Retinal pigment epithelial cell (primary cell): ENCODE measurements at regions not wholly inside any gene's neighbourhood (a gene's known extent, or its start where the extent isn't known, plus 50 kb on each side); places are given as distances from the start of the nearest gene placed in this dataset.
"Not testable (repeated sequence)": the region's sequence is repeated elsewhere in the genome, so short reads cannot be mapped to it uniquely, and the experiment has no call there.

Source experiments
- DNase-seq: peaks from one replicate; pipeline ENCODE4 v3.0.0-alpha.2; 2010; ENCODE audit warnings: low read depth
- H3K4me3 ChIP-seq: 2 replicates; pipeline ENCODE4 v1.5.1; 2011; ENCODE audit warnings: mild to moderate bottlenecking, low read length, control low read depth, moderate library complexity
- CTCF ChIP-seq: conservative IDR thresholded peaks from 2 replicates; pipeline ENCODE4 v1.5.1; 2011; ENCODE audit warnings: low read depth, low read length, control low read depth, inconsistent platforms

- DNase-seq = no peak
- H3K4me3 ChIP-seq = no peak overlapping the region
Observed at GRCh38 chr15:53811530-53811929, 52.1 kb upstream of the WDR72 start.

GRCh38 chr15:53810306-53810705, 50.8 kb upstream of the WDR72 start:
- H3K4me3 ChIP-seq, DNase-seq: not testable (repeated sequence)

More at GRCh38 chr15:53811530-53811929, 52.1 kb upstream of the WDR72 start:
- no peak for TF ChIP-seq CTCF
